Neuronal stem cell (in vitro differentiated cells): ENCODE measurements at regions not wholly inside any gene's neighbourhood (a gene's known extent, or its start where the extent isn't known, plus 50 kb on each side); places are given as distances from the start of the nearest gene placed in this dataset.

Source experiments
- DNase-seq: peaks from one replicate; pipeline ENCODE4 v3.0.0-alpha.2; 2013; ENCODE audit warnings: low spot score
- H2AFZ ChIP-seq: one replicate; pipeline ENCODE4 v1.6.1; 2013; ENCODE audit warnings: mild to moderate bottlenecking, low read length, inconsistent platforms
- H2AK5ac ChIP-seq: 2 replicates; pipeline ENCODE4 v1.6.1; 2013; ENCODE audit warnings: low read depth, mild to moderate bottlenecking, inconsistent platforms, low read length, moderate library complexity, mixed read lengths
- H2BK120ac ChIP-seq: 2 replicates; pipeline ENCODE4 v1.6.1; 2013; ENCODE audit warnings: low read depth, mild to moderate bottlenecking, inconsistent platforms, low read length, moderate library complexity, mixed read lengths
- H2BK12ac ChIP-seq: one replicate; pipeline ENCODE4 v1.6.1; 2013; ENCODE audit warnings: low read length, inconsistent platforms
- H2BK15ac ChIP-seq: 2 replicates; pipeline ENCODE4 v1.6.1; 2013; ENCODE audit warnings: mild to moderate bottlenecking, low read length, inconsistent platforms, mixed read lengths
- H2BK5ac ChIP-seq: one replicate; pipeline ENCODE4 v1.6.1; 2013; ENCODE audit warnings: inconsistent platforms, mild to moderate bottlenecking, low read length, moderate library complexity
- H3K14ac ChIP-seq: one replicate; pipeline ENCODE4 v1.6.1; 2013; ENCODE audit warnings: low read length, inconsistent platforms
- H3K18ac ChIP-seq: 2 replicates; pipeline ENCODE4 v1.6.1; 2013; ENCODE audit warnings: low read length, inconsistent platforms
- H3K23ac ChIP-seq: 2 replicates; pipeline ENCODE4 v1.6.1; 2013; ENCODE audit warnings: low read depth, mild to moderate bottlenecking, mixed read lengths, low read length, inconsistent platforms; ENCODE audit not compliant: poor library complexity
- H3K27ac ChIP-seq: replicated peaks from 3 replicates; pipeline ENCODE4 v1.5.1; 2013; ENCODE audit warnings: low read length, inconsistent platforms
- H3K27me3 ChIP-seq, 3 experiments: 2 replicates each; pipeline ENCODE4 v1.6.1; 2013; ENCODE audit warnings: low read length in 3 of 3, mild to moderate bottlenecking in 2 of 3, inconsistent platforms in 1 of 3, low read depth in 1 of 3, mixed read lengths in 1 of 3, moderate library complexity in 1 of 3; ENCODE audit not compliant: control insufficient read depth in 3 of 3, insufficient read depth in 3 of 3
- H3K36me3 ChIP-seq, 2 donors: replicated peaks in 1 of 2; 2 replicates each; pipeline ENCODE4 v1.6.1; 2013; ENCODE audit warnings: low read length in 2 of 2; ENCODE audit not compliant: control insufficient read depth in 2 of 2, insufficient read depth in 2 of 2
- H3K4ac ChIP-seq: 2 replicates; pipeline ENCODE4 v1.6.1; 2013; ENCODE audit warnings: inconsistent platforms, mild to moderate bottlenecking, low read length, moderate library complexity
- H3K4me1 ChIP-seq, 2 donors: 1 replicate in 1 of 2; 2 replicates in 1 of 2; pipeline ENCODE4 v1.6.1; 2013; ENCODE audit warnings: low read length in 2 of 2, low read depth in 1 of 2; ENCODE audit not compliant: control insufficient read depth in 2 of 2, insufficient read depth in 1 of 2
- H3K4me2 ChIP-seq: one replicate; pipeline ENCODE4 v1.6.1; 2013; ENCODE audit warnings: mild to moderate bottlenecking, low read length, inconsistent platforms; ENCODE audit not compliant: insufficient read depth, poor library complexity, severe bottlenecking
- H3K4me3 ChIP-seq, 2 donors: 2 replicates each; pipeline ENCODE4 v1.5.1; 2013; ENCODE audit warnings: low read length in 2 of 2, mild to moderate bottlenecking in 2 of 2, inconsistent platforms in 1 of 2, moderate library complexity in 1 of 2
- H3K79me1 ChIP-seq: one replicate; pipeline ENCODE4 v1.6.1; 2013; ENCODE audit warnings: low read depth, mild to moderate bottlenecking, inconsistent platforms, low read length, moderate library complexity
- H3K9ac ChIP-seq: one replicate; pipeline ENCODE4 v1.6.1; 2013; ENCODE audit warnings: mild to moderate bottlenecking, low read depth, low read length, inconsistent platforms; ENCODE audit not compliant: poor library complexity
- H3K9me3 ChIP-seq, 2 donors: replicated peaks in 1 of 2; 2 replicates each; pipeline versions ENCODE3 to v1.6.1; 2013; ENCODE audit warnings: low read length in 2 of 2, mild to moderate bottlenecking in 2 of 2, inconsistent platforms in 1 of 2, low read depth in 1 of 2, mixed read lengths in 1 of 2, moderate library complexity in 1 of 2; ENCODE audit not compliant: control insufficient read depth in 2 of 2, insufficient read depth in 1 of 2
- H4K8ac ChIP-seq: one replicate; pipeline ENCODE4 v1.6.1; 2013; ENCODE audit warnings: low read depth, mild to moderate bottlenecking, inconsistent platforms, low read length, moderate library complexity
- H4K91ac ChIP-seq: one replicate; pipeline ENCODE4 v1.6.1; 2013; ENCODE audit warnings: low read length, low read depth, mild to moderate bottlenecking, inconsistent platforms; ENCODE audit not compliant: poor library complexity
- WGBS, 2 donors: extraction: QIAGEN DNeasy Blood & Tissue Kit; methylation state at CpG; one replicate each; pipeline ENCODE4 v1.1.7; 2013; ENCODE audit warnings: missing lambda C conversion rate in 2 of 2, mixed read lengths in 1 of 2; ENCODE audit not compliant: insufficient read length in 2 of 2, insufficient replicate concordance in 1 of 2; ENCODE audit errors: extremely low coverage in 2 of 2; 5-methylcytosine and 5-hydroxymethylcytosine counted together

- Histone ChIP-seq H2BK120ac (no peak overlapping the region), H2AFZ (no peak overlapping the region)
- no CpG with 5 or more reads among the region's 4 CpGs for WGBS, 2 donors
These were observed 119.7 kb upstream of the VASH1 start for GRCh38 chr14:76641541-76641940.

GRCh38 chr14:76643887-76644286 is 117.4 kb upstream of the VASH1 start:
- H2BK120ac ChIP-seq = no peak overlapping the region

More at GRCh38 chr14:76641541-76641940, 119.7 kb upstream of the VASH1 start:
- Histone ChIP-seq H3K4me3 (no peak overlapping the region), H3K9me3 (no peaks in the 10 kb centered on the region), H3K36me3 (no peaks in the 10 kb centered on the region), H3K23ac (no peak overlapping the region), H2AK5ac (no peak overlapping the region), H3K27ac (no peak overlapping the region), H3K14ac (no peak overlapping the region), H2BK5ac (no peak overlapping the region), H4K91ac (no peak overlapping the region), H4K8ac (no peak overlapping the region), H3K79me1 (no peaks in the 10 kb centered on the region), H3K27me3 (no peaks in the 10 kb centered on the region), H3K9ac (no peak overlapping the region), H2BK15ac (no peak overlapping the region), H3K4me1 (peaks cover 4 to 9% of the 10 kb centered on the region in 2 donors), H3K18ac (no peak overlapping the region), H3K4ac (no peak overlapping the region), H3K4me2 (no peak overlapping the region), H2BK12ac (no peak overlapping the region)
- DNase-seq = no peak

GRCh38 chr14:76644855-76645518 is 116.3 kb upstream of the VASH1 start:
- H3K79me1 ChIP-seq = no peaks in the 10 kb centered on the region
- no peak overlapping the region for H2BK12ac ChIP-seq
- peaks cover 4 to 9% of the 10 kb centered on the region in 2 donors for H3K4me1 ChIP-seq
- H4K91ac ChIP-seq = no peak overlapping the region
- H3K36me3 ChIP-seq = no peaks in the 10 kb centered on the region
- H3K9ac ChIP-seq = no peak overlapping the region
- H2AFZ ChIP-seq = no peak overlapping the region
- no peak overlapping the region for H2BK15ac ChIP-seq
- no peak overlapping the region for H3K27ac ChIP-seq
- no peak overlapping the region for H3K4me2 ChIP-seq
- no peaks in the 10 kb centered on the region for H3K9me3 ChIP-seq
- H4K8ac ChIP-seq = no peak overlapping the region
- no peak overlapping the region for H2BK5ac ChIP-seq
- H3K23ac ChIP-seq = no peak overlapping the region
- no CpG with 5 or more reads among the region's 13 CpGs for WGBS, 2 donors
- no peak overlapping the region for H2BK120ac ChIP-seq
- no peak overlapping the region for H3K4ac ChIP-seq
- no peak overlapping the region for H3K18ac ChIP-seq
- no peaks in the 10 kb centered on the region for H3K27me3 ChIP-seq
- H3K14ac ChIP-seq = no peak overlapping the region
- no peak overlapping the region for H2AK5ac ChIP-seq
- H3K4me3 ChIP-seq = no peak overlapping the region
- peak; percentile 49 for DNase-seq

More at GRCh38 chr14:76643887-76644286, 117.4 kb upstream of the VASH1 start:
- H4K8ac ChIP-seq = no peak overlapping the region
- no peak overlapping the region for H3K18ac ChIP-seq
- no peak overlapping the region for H2BK5ac ChIP-seq
- WGBS, 2 donors = no CpG with 5 or more reads among the region's 6 CpGs
- no peak overlapping the region for H3K27ac ChIP-seq
- no peak overlapping the region for H3K23ac ChIP-seq
- no peaks in the 10 kb centered on the region for H3K9me3 ChIP-seq
- no peak overlapping the region for H2AFZ ChIP-seq
- no peaks in the 10 kb centered on the region for H3K36me3 ChIP-seq
- H3K27me3 ChIP-seq = no peaks in the 10 kb centered on the region
- H2BK12ac ChIP-seq = no peak overlapping the region
- H2AK5ac ChIP-seq = no peak overlapping the region
- H3K79me1 ChIP-seq = no peaks in the 10 kb centered on the region
- H3K14ac ChIP-seq = no peak overlapping the region
- H3K9ac ChIP-seq = no peak overlapping the region
- no peak overlapping the region for H3K4me2 ChIP-seq
- H2BK15ac ChIP-seq = no peak overlapping the region
- H3K4me3 ChIP-seq = no peak overlapping the region
- peaks cover 4 to 9% of the 10 kb centered on the region in 2 donors for H3K4me1 ChIP-seq
- H3K4ac ChIP-seq = no peak overlapping the region
- no peak overlapping the region for H4K91ac ChIP-seq
- DNase-seq = no peak

- no CpG with 5 or more reads among the region's 7 CpGs for WGBS, 2 donors
These were observed 113.5 kb upstream of the VASH1 start for GRCh38 chr14:76647697-76648298.

More at GRCh38 chr14:76647697-76648298, 113.5 kb upstream of the VASH1 start:
- Histone ChIP-seq H3K18ac (no peak overlapping the region), H2AFZ (no peak overlapping the region), H2BK12ac (no peak overlapping the region), H3K23ac (no peak overlapping the region), H2BK120ac (no peak overlapping the region), H4K8ac (no peak overlapping the region), H3K14ac (no peak overlapping the region), H3K4me1 (peaks cover 9 to 10% of the 10 kb centered on the region in 2 donors), H3K4ac (no peak overlapping the region), H3K36me3 (no peaks in the 10 kb centered on the region), H3K27me3 (peaks cover 0 to 5% (median 0%) of the 10 kb centered on the region in 3 experiments), H3K9ac (no peak overlapping the region), H3K4me3 (no peak overlapping the region), H3K27ac (no peak overlapping the region), H3K9me3 (no peaks in the 10 kb centered on the region), H2BK15ac (no peak overlapping the region), H3K4me2 (no peak overlapping the region), H3K79me1 (no peaks in the 10 kb centered on the region), H2AK5ac (no peak overlapping the region), H4K91ac (no peak overlapping the region), H2BK5ac (no peak overlapping the region)
- DNase-seq = peak; percentile 30
